ENCODE measurements at regions not wholly inside any gene's neighbourhood (a gene's known extent, or its start where the extent isn't known, plus 50 kb on each side); places are given as distances from the start of the nearest gene placed in this dataset.

DNA sequence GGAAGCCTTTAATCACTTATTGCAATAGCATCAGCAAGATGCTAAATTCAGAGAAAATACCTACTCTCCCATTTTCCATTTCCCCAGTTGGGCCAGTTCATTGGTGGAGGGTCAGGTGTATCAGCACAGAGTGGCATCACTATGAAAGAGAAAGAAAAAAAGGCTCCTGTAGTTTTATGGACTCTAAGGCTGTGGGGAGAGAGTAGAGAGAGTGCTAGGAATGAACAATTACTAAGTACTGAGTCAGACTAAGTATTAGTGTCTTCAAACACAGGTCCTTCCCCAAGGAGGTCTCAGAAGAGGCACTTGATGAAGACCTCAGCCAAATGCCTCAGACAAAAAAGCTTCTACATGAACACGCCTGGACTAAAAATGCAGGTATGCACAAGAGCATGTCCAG lies 1061.9 kb downstream of the FSTL5 start:
- no peak overlapping the region for H3K9ac ChIP-seq (ENCODE audit: low read depth in 2 of 2, low read length in 2 of 2)
- intact Hi-C loops (cut with DNase I) = no loop called here
- H3K27me3 ChIP-seq = no peaks in the 10 kb centered on the region
- TF ChIP-seq, protein P1, sequence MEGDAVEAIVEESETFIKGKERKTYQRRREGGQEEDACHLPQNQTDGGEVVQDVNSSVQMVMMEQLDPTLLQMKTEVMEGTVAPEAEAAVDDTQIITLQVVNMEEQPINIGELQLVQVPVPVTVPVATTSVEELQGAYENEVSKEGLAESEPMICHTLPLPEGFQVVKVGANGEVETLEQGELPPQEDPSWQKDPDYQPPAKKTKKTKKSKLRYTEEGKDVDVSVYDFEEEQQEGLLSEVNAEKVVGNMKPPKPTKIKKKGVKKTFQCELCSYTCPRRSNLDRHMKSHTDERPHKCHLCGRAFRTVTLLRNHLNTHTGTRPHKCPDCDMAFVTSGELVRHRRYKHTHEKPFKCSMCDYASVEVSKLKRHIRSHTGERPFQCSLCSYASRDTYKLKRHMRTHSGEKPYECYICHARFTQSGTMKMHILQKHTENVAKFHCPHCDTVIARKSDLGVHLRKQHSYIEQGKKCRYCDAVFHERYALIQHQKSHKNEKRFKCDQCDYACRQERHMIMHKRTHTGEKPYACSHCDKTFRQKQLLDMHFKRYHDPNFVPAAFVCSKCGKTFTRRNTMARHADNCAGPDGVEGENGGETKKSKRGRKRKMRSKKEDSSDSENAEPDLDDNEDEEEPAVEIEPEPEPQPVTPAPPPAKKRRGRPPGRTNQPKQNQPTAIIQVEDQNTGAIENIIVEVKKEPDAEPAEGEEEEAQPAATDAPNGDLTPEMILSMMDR (IDR thresholded peaks at IDR 0.05) = no peak
- no peak overlapping the region for H3K27ac ChIP-seq
- H3K4me3 ChIP-seq = no peak overlapping the region
- DNase-seq = no peak
- no peaks in the 10 kb centered on the region for H3K36me3 ChIP-seq
- no peaks in the 10 kb centered on the region for H3K9me3 ChIP-seq
- H3K4me1 ChIP-seq = no peaks in the 10 kb centered on the region

DNA sequence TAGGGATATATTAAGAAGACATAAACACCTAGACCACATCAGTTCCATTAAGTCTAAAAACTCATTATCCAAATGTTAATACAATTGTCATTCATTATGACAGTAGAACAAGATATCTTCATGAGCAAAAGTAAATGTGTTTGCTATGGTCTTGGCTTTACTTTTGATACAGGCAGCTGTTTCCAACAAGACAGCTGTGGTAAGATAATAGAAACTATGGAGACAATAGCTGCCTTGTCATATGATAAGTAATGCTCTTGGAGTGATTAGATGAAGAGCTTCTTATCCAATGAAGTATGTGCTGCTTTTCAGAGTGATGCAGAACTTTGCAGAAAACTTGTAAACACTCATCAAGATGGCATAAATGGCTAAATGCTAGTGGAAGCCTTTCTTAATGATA lies 1066.0 kb downstream of the FSTL5 start:
- no peaks in the 10 kb centered on the region for H3K36me3 ChIP-seq
- no peaks in the 10 kb centered on the region for H3K27me3 ChIP-seq
- DNase-seq = no peak
- H3K4me3 ChIP-seq = no peak overlapping the region
- H3K9me3 ChIP-seq = no peaks in the 10 kb centered on the region
- intact Hi-C loops (cut with DNase I) = no loop called here
- no peak overlapping the region for H3K27ac ChIP-seq
- H3K9ac ChIP-seq (ENCODE audit: low read depth in 2 of 2, low read length in 2 of 2) = no peak overlapping the region
- no peaks in the 10 kb centered on the region for H3K4me1 ChIP-seq
- TF ChIP-seq, protein P1 (IDR thresholded peaks at IDR 0.05) = no peak

DNA sequence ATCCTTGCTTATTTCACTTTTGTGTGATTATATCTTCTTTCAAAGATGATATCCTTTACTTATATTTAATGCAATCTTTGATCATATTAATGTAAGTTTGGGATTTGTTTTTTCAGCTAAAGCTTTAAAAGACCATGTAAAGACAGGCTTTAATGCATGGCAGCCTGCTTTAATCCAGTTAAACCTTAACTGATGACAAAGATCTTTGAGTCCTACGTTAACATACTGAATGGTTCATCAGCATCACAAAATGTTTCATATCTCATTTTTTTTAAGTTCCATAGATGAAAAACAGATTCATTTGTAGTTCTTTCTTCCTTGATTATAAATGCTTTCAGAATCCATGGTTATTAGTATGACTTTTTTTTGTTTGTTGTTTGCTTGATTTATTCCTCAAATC lies 1102.8 kb downstream of the FSTL5 start:
- no peak for DNase-seq
- H3K27ac ChIP-seq = no peak overlapping the region
- no peak overlapping the region for H3K4me3 ChIP-seq
- TF ChIP-seq, protein P1 (IDR thresholded peaks at IDR 0.05) = no peak
- intact Hi-C loops (cut with DNase I) = no loop called here
- H3K4me1 ChIP-seq = no peaks in the 10 kb centered on the region
- H3K9ac ChIP-seq (ENCODE audit: low read depth in 2 of 2, low read length in 2 of 2) = no peak overlapping the region
- no peaks in the 10 kb centered on the region for H3K36me3 ChIP-seq
- no peaks in the 10 kb centered on the region for H3K9me3 ChIP-seq
- H3K27me3 ChIP-seq = no peaks in the 10 kb centered on the region
